Lower leg skin (tissue), 3 donors: ENCODE measurements at regions not wholly inside any gene's neighbourhood (a gene's known extent, or its start where the extent isn't known, plus 50 kb on each side); places are given as distances from the start of the nearest gene placed in this dataset.

ENCODE experiments used
- POLR2A ChIP-seq, 2 donors: fragments of 450-650 bp; IDR thresholded peaks; one replicate each; pipeline ENCODE4 v1.6.1; 2016 to 2017; ENCODE audit warnings: antibody characterized with exemption in 2 of 2, mild to moderate bottlenecking in 1 of 2, moderate library complexity in 1 of 2
- TF ChIP-seq, protein P1 (sequence below), 3 donors: fragments of 450-650 bp; IDR thresholded peaks; one replicate each; pipeline ENCODE4 v1.5.1; 2016; ENCODE audit warnings: antibody characterized with exemption in 3 of 3, mild to moderate bottlenecking in 3 of 3, moderate library complexity in 2 of 3

GRCh38 chr18:65073060-65073550 lies 677.7 kb upstream of the CDH7 start:
- no peak for TF ChIP-seq POLR2A (IDR thresholded peaks at IDR 0.05)
- TF ChIP-seq, protein P1, sequence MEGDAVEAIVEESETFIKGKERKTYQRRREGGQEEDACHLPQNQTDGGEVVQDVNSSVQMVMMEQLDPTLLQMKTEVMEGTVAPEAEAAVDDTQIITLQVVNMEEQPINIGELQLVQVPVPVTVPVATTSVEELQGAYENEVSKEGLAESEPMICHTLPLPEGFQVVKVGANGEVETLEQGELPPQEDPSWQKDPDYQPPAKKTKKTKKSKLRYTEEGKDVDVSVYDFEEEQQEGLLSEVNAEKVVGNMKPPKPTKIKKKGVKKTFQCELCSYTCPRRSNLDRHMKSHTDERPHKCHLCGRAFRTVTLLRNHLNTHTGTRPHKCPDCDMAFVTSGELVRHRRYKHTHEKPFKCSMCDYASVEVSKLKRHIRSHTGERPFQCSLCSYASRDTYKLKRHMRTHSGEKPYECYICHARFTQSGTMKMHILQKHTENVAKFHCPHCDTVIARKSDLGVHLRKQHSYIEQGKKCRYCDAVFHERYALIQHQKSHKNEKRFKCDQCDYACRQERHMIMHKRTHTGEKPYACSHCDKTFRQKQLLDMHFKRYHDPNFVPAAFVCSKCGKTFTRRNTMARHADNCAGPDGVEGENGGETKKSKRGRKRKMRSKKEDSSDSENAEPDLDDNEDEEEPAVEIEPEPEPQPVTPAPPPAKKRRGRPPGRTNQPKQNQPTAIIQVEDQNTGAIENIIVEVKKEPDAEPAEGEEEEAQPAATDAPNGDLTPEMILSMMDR (IDR thresholded peaks at IDR 0.05) = no peak
